ENCODE measurements at regions not wholly inside any gene's neighbourhood (a gene's known extent, or its start where the extent isn't known, plus 50 kb on each side); places are given as distances from the start of the nearest gene placed in this dataset.

GRCh38 chr9:7899753-7900152, 100.2 kb upstream of the DMAC1 start:
- no peak for TF ChIP-seq POLR2A (IDR thresholded peaks at IDR 0.05)
- TF ChIP-seq, protein P1, sequence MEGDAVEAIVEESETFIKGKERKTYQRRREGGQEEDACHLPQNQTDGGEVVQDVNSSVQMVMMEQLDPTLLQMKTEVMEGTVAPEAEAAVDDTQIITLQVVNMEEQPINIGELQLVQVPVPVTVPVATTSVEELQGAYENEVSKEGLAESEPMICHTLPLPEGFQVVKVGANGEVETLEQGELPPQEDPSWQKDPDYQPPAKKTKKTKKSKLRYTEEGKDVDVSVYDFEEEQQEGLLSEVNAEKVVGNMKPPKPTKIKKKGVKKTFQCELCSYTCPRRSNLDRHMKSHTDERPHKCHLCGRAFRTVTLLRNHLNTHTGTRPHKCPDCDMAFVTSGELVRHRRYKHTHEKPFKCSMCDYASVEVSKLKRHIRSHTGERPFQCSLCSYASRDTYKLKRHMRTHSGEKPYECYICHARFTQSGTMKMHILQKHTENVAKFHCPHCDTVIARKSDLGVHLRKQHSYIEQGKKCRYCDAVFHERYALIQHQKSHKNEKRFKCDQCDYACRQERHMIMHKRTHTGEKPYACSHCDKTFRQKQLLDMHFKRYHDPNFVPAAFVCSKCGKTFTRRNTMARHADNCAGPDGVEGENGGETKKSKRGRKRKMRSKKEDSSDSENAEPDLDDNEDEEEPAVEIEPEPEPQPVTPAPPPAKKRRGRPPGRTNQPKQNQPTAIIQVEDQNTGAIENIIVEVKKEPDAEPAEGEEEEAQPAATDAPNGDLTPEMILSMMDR (IDR thresholded peaks at IDR 0.05): no peak
